SU-DHL-6 (cell line): ENCODE measurements at regions not wholly inside any gene's neighbourhood (a gene's known extent, or its start where the extent isn't known, plus 50 kb on each side); places are given as distances from the start of the nearest gene placed in this dataset.

Experiments
- H2AFZ ChIP-seq: fragments of 200-600 bp; sonication (generic); 2 replicates; pipeline ENCODE4 v1.6.1; 2014; ENCODE audit warnings: low read depth, mild to moderate bottlenecking, moderate library complexity, mixed read lengths, antibody characterized with exemption, low read length; ENCODE audit not compliant: severe bottlenecking
- H3F3A ChIP-seq: fragments of 200-600 bp; shearing (Covaris generic); 2 replicates; pipeline ENCODE4 v1.6.0; 2016; ENCODE audit warnings: antibody characterized with exemption, mild to moderate bottlenecking; ENCODE audit not compliant: insufficient read depth
- H3K27ac ChIP-seq: fragments of 200-600 bp; sonication (generic); 2 replicates; pipeline ENCODE4 v1.5.1; 2016; ENCODE audit warnings: low read depth, mild to moderate bottlenecking, low read length, moderate library complexity, mixed read lengths
- H3K27me3 ChIP-seq: fragments of 200-600 bp; sonication (generic), shearing (Covaris generic); 2 replicates; pipeline ENCODE4 v1.6.0; 2014; ENCODE audit warnings: mild to moderate bottlenecking, low read length
- H3K36me3 ChIP-seq: fragments of 200-600 bp; sonication (generic); 2 replicates; pipeline ENCODE4 v1.6.1; 2014; ENCODE audit warnings: mild to moderate bottlenecking, low read length, mixed read lengths
- H3K4me2 ChIP-seq: fragments of 300-600, 200-600 bp; shearing (Covaris generic), sonication (generic); 2 replicates; pipeline ENCODE4 v1.6.0; 2014; ENCODE audit warnings: low read length, low read depth, mild to moderate bottlenecking; ENCODE audit not compliant: poor library complexity, severe bottlenecking
- H3K4me3 ChIP-seq: fragments of 200-600 bp; sonication (generic); 2 replicates; pipeline ENCODE4 v1.5.1; 2014; ENCODE audit warnings: antibody characterized with exemption, low read length, mild to moderate bottlenecking, mixed read lengths; ENCODE audit not compliant: insufficient read depth, poor library complexity, severe bottlenecking
- H3K79me2 ChIP-seq: fragments of 200-600 bp; sonication (generic); 2 replicates; pipeline ENCODE4 v1.6.1; 2014; ENCODE audit warnings: mild to moderate bottlenecking, low read length, moderate library complexity; ENCODE audit not compliant: insufficient read depth
- H3K9ac ChIP-seq: fragments of 200-600 bp; sonication (generic); 2 replicates; pipeline ENCODE4 v1.7.0; 2014; ENCODE audit warnings: mild to moderate bottlenecking, low read length
- H3K9me2 ChIP-seq: fragments of 200-600 bp; sonication (generic); replicated peaks from 2 replicates; pipeline ENCODE4 v1.6.1; 2014; ENCODE audit warnings: low read length; ENCODE audit not compliant: insufficient read depth
- H3K9me3 ChIP-seq: fragments of 200-600 bp; sonication (generic); 2 replicates; pipeline ENCODE4 v1.6.1; 2014; ENCODE audit warnings: low read length, mixed read lengths; ENCODE audit not compliant: insufficient read depth
- H4K20me1 ChIP-seq: fragments of 200-600 bp; sonication (generic); 2 replicates; pipeline ENCODE4 v1.6.1; 2014; ENCODE audit warnings: low read depth, mild to moderate bottlenecking, antibody characterized with exemption, low read length, moderate library complexity, mixed read lengths
- CTCF ChIP-seq: fragments of 200-600 bp; sonication (generic); IDR thresholded peaks from one replicate; pipeline ENCODE4 v1.5.1; 2017; ENCODE audit warnings: antibody characterized with exemption, mild to moderate bottlenecking, low read length, moderate library complexity; ENCODE audit not compliant: insufficient read depth, poor library complexity, severe bottlenecking
- EZH2phosphoT487 ChIP-seq: fragments of 200-600 bp; sonication (generic), shearing (Covaris generic); conservative IDR thresholded peaks from 2 replicates; pipeline ENCODE4 v1.6.1; 2018; ENCODE audit warnings: mild to moderate bottlenecking, antibody characterized with exemption, low read length, moderate library complexity, mixed read lengths

GRCh38 chr7:46421441-46422230, 500.6 kb upstream of the IGFBP3 start:
- Histone ChIP-seq H3K27me3 (no peaks in the 10 kb centered on the region), H3K4me3 (no peak overlapping the region), H3K27ac (no peak overlapping the region), H2AFZ (no peak overlapping the region), H3K36me3 (no peaks in the 10 kb centered on the region), H3F3A (no peaks in the 10 kb centered on the region), H3K9me2 (no peaks in the 10 kb centered on the region), H3K9ac (no peak overlapping the region), H3K9me3 (no peaks in the 10 kb centered on the region), H3K79me2 (no peaks in the 10 kb centered on the region), H3K4me2 (no peak overlapping the region), H4K20me1 (no peaks in the 10 kb centered on the region)
- TF ChIP-seq CTCF = no peak

- no peak overlapping the region for H3K27ac ChIP-seq
Observed at GRCh38 chr7:46414946-46415345, 493.9 kb upstream of the IGFBP3 start.

GRCh38 chr7:46411236-46411635, 490.2 kb upstream of the IGFBP3 start:
- TF ChIP-seq EZH2phosphoT487 = no peak
- no peak for TF ChIP-seq CTCF
- no peak overlapping the region for H2AFZ ChIP-seq
- H3K36me3 ChIP-seq = no peaks in the 10 kb centered on the region
- H3K9me3 ChIP-seq = no peaks in the 10 kb centered on the region
- no peak overlapping the region for H3K4me2 ChIP-seq
- no peak overlapping the region for H3K9ac ChIP-seq
- H4K20me1 ChIP-seq = no peaks in the 10 kb centered on the region
- no peaks in the 10 kb centered on the region for H3F3A ChIP-seq
- no peak overlapping the region for H3K27ac ChIP-seq
- H3K79me2 ChIP-seq = no peaks in the 10 kb centered on the region
- H3K27me3 ChIP-seq = no peaks in the 10 kb centered on the region
- no peak overlapping the region for H3K4me3 ChIP-seq
- H3K9me2 ChIP-seq = no peaks in the 10 kb centered on the region

More at GRCh38 chr7:46414946-46415345, 493.9 kb upstream of the IGFBP3 start:
- Histone ChIP-seq H3K4me2 (no peak overlapping the region), H3K9ac (no peak overlapping the region), H3K9me3 (no peaks in the 10 kb centered on the region), H3F3A (no peaks in the 10 kb centered on the region), H3K79me2 (no peaks in the 10 kb centered on the region), H3K9me2 (no peaks in the 10 kb centered on the region), H3K27me3 (no peaks in the 10 kb centered on the region), H3K4me3 (no peak overlapping the region), H3K36me3 (no peaks in the 10 kb centered on the region), H2AFZ (no peak overlapping the region), H4K20me1 (no peaks in the 10 kb centered on the region)
- TF ChIP-seq EZH2phosphoT487 (no peak), CTCF (no peak)
